ENCODE measurements at regions not wholly inside any gene's neighbourhood (a gene's known extent, or its start where the extent isn't known, plus 50 kb on each side); places are given as distances from the start of the nearest gene placed in this dataset.

DNA sequence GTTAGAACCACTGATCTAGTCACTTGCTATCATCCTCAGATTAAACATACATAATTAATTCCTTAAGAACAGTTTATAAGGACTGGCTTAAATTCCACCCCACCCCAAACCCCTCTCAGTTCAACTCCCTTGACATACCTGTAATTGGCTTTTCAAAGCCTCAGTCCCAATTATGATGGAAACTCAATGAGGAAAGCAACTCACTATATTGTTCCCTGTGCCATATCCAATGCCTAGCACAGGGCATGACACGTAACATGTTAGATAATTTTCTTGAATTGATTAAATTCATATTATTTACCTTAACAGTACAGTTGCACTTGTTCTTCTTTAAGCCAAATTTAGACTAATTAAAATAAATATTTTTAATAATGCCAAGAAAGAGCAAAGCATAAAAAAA lies 465.1 kb upstream of the CHAC2 start:
- TF ChIP-seq POLR2A (IDR thresholded peaks at IDR 0.05) (no peak), CTCF (IDR thresholded peaks at IDR 0.05) (no peak), EP300 (IDR thresholded peaks at IDR 0.05) (no peak)

Data from suprapubic skin (tissue), 3 donors.